ENCODE measurements at regions not wholly inside any gene's neighbourhood (a gene's known extent, or its start where the extent isn't known, plus 50 kb on each side); places are given as distances from the start of the nearest gene placed in this dataset.

DNA sequence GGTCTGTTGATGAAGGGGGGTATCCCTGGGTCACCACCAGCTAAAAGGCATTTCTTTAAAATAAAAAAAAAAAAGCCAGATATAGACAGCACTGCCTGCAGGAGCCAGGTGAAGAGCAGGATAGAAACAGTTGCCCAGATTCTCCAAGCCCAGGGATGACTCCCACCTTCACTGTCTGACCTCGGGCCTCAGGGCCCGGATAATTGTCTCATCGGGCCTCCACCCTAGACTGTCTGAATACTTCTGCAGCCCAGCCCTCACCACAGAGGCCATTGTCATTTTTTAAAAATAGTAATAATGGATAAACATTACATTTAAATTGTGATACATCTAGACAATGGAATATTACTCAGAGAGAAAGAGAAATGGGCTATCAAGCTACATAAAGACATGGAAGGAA lies 92.8 kb upstream of the TNRC6C start:
- TF ChIP-seq, protein P1, sequence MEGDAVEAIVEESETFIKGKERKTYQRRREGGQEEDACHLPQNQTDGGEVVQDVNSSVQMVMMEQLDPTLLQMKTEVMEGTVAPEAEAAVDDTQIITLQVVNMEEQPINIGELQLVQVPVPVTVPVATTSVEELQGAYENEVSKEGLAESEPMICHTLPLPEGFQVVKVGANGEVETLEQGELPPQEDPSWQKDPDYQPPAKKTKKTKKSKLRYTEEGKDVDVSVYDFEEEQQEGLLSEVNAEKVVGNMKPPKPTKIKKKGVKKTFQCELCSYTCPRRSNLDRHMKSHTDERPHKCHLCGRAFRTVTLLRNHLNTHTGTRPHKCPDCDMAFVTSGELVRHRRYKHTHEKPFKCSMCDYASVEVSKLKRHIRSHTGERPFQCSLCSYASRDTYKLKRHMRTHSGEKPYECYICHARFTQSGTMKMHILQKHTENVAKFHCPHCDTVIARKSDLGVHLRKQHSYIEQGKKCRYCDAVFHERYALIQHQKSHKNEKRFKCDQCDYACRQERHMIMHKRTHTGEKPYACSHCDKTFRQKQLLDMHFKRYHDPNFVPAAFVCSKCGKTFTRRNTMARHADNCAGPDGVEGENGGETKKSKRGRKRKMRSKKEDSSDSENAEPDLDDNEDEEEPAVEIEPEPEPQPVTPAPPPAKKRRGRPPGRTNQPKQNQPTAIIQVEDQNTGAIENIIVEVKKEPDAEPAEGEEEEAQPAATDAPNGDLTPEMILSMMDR (IDR thresholded peaks at IDR 0.05 in 2 of 3, conservative IDR thresholded peaks at IDR 0.05 in 1 of 3; ENCODE audit: insufficient read depth in 2 of 3, low read depth in 1 of 3, low read length in 3 of 3) = no peak
- TF ChIP-seq SP2 (IDR thresholded peaks at IDR 0.05; ENCODE audit: extremely low read depth, low read depth, low read length, poor library complexity, severe bottlenecking) (no peak), CEBPB (tag; IDR thresholded peaks at IDR 0.05) (no peak)
